HG03045 (cell line): ENCODE measurements at regions not wholly inside any gene's neighbourhood (a gene's known extent, or its start where the extent isn't known, plus 50 kb on each side); places are given as distances from the start of the nearest gene placed in this dataset.

ENCODE experiments used
- ATAC-seq: cut with Tn5 transposase; IDR thresholded peaks from one replicate; pipeline ENCODE4 v1.9.1; 2021; ENCODE audit warnings: mild to moderate bottlenecking, moderate library complexity; ENCODE audit not compliant: unreplicated experiment

DNA sequence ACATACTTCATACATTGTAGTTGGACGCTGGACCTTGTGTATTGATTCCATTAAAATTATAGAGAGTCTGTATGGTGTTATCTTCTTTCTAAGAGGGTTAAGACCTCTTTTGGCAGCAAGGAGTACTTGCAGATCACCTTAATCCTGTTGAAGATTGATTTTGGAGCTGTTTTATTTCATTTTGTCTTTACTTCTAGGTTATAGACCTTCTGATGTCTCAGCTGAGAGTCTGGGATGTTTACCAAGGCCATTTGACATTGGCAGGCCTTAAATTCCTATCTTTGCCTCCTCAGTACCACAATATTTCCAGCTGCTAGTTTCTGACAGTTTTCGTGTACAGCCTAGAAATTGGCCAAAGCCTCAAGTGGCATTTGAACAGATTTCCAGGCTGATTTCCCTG lies 338.0 kb downstream of the LMO4 start:
- ATAC-seq: no peak

DNA sequence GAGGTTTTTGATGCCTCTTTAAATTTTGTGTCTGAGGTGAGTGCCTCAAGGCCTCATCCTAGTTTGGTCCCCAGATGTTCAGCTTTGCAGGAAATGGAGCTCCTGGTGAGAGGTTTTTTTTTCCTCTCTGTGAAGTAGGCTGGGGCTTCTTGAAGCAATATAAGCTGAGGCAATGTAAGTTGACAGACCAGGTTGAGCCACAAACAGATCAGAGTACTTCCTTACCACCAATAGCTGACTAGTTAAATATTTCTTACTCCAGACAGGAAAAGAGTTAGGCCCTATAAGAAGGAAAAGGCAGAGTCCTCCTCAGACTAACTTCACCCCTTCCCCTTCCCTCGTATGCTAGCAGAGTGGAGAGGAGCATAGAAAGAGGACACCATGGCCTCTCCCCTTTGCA lies 341.0 kb downstream of the LMO4 start:
- no peak for ATAC-seq

GRCh38 chr1:87673309-87673708 lies 344.6 kb downstream of the LMO4 start:
- no peak for ATAC-seq

DNA sequence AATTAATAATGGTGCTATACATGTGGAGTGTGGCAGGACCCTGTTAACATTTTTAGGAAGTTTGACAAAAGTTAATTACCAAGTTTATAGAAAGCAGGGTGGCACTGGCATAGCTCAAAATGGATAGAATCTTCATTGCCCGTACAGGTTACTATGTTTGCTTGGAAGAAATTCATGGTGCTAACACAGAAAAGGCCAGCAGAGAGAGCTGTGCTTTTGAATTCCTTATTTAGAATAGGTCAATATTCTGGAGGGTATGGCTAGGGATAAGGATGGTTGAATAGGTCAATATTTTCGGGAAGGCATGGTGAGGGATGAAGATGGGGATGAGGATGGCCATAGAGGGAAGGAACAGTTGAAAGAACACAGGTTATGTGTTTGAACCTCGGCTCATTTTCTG lies 345.1 kb downstream of the LMO4 start:
- ATAC-seq: no peak

DNA sequence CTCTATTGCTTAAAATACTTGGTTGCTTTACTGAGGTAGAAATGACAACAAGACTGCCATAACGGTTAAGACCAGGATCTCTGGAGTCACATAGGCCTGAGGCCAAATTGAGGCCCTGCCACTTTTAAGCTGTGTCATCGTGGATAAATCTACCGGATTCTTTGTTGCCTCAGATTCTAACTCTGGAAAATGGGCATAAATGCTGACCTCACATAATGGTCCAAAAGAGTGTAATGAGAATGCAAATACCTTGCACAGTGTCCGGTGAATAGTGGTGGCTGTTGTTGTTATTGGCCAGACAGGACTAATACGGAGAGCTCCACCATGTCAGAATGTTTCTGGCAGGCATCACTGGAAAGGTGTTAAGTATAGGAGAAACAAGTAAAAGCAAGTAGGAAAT lies 346.1 kb downstream of the LMO4 start:
- ATAC-seq: no peak

GRCh38 chr1:87678266-87678665 lies 349.6 kb downstream of the LMO4 start:
- no peak for ATAC-seq

- no peak for ATAC-seq
Measured at GRCh38 chr1:87682565-87682964, 353.9 kb downstream of the LMO4 start.

- ATAC-seq: no peak
Measured at GRCh38 chr1:87683196-87683956, 354.7 kb downstream of the LMO4 start.

DNA sequence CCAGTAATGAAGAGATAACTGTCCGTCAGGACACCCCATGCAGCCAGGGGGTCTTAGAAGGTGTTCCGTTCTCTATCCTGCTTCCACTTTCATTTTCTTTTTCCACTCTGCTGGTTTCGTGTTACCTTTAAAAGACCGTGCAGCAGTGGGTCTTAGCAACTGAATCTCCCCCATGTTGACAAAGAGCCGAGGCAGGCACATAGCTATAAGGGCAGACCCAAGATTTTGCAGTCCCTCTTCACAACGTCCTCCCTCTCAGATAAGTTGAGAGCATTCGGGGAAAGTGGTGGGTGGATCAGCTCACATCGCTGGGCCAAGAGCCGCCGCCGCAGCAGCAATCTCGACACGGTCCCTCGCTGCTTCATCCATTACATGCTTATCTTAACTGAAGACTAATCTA lies 355.5 kb downstream of the LMO4 start:
- no peak for ATAC-seq

- no peak for ATAC-seq
Measured at GRCh38 chr1:87684713-87685205, 356.1 kb downstream of the LMO4 start.

DNA sequence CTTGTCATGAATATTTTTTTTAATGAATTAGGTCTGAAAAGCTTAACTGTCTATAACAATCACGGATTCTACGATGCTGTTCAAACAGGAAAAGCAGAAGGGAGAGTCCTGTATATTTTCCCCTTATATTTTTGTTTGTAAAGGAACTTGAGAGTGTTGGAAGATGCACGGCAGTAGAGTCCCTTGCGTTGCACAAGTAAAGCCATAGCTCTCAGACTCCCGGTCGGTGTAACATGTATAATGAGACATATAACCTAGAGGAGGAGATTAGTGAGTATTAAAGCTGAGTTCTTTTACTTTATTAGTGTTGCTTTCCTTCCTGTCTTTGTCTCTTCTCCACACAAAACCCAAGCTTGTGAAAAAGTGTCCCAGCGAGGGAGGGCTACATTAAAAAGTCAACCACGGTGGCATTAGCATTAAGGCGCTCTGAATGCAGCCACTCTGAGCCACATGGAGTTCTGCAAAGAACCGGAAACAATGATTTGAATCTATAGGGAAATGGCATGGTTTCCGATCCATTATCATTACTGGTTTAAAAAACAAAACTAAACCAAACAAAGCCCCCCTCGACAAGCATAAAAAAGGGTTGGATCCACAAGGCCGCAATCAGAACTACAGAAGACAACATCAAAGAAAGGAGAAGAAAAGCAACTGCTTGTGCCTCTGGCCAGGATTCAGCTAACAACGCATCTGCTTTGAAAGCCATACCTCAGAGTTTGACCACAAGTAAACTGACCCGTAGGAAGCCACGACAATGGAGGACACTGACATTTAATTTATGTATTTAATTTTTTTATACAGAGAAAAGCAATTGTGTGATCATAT lies 356.8 kb downstream of the LMO4 start:
- ATAC-seq: no peak

GRCh38 chr1:87686136-87686495 lies 357.4 kb downstream of the LMO4 start:
- no peak for ATAC-seq

- no peak for ATAC-seq
Measured at GRCh38 chr1:87686671-87687070, 358.0 kb downstream of the LMO4 start.

GRCh38 chr1:87688136-87688535 lies 359.5 kb downstream of the LMO4 start:
- ATAC-seq: no peak

- ATAC-seq: no peak
Measured at GRCh38 chr1:87689487-87689886, 360.8 kb downstream of the LMO4 start.

GRCh38 chr1:87696483-87696882 lies 367.8 kb downstream of the LMO4 start:
- ATAC-seq: no peak

DNA sequence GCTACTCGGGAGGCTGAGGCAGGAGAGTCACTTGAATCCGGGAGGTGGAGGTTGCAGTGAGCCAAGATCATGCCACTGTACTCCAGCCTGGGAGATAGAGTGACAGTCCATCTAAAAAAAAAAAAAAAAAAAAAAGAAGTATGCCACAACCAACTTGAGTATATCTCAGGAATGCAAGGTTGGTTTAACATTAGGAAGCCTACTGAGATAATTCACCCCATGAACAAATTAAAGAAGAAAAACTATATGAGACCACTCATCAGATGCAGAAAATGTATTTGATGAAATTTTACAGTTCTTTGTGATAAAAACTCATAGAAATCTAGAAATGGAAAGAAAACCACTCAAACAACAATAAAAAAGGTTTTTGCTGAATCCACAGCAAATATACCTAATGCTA lies 373.8 kb downstream of the LMO4 start:
- ATAC-seq: no peak

DNA sequence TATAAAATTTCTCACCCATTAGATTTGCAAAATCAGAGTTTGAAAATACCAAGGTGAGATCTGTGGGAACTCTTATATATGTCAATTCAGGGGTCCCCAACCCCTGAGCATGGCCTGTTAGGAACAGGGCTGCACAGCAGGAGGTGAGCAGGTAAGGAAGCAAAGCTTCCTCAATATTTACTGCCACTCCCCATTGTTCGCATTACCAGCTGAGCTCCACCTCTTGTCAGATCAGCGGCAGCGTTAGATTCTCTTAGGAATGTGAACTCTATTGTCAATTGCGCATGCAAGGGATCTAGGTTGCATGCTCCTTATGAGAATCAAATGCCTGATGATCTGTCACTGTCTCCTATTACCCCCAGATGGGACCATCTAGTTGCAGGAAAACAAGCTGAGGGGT lies 376.6 kb downstream of the LMO4 start:
- no peak for ATAC-seq

DNA sequence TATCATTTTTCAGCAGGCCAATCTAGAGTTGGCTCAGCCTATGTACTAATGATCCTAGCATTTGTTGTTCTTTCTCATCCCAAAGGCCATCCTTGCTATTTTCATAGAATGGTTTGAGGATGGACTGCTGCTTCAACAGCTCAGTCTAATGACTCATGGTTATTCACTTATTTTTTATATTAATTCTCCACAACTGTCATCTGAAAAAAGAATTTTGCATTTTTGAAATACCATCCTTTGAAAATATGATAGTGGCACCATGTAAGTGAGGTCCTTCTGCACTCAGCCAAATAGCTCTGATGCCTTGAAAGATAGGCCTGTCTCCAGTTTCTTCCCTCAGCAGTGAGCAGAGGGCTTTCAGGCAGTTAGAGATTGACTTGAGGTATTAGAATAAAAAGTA lies 377.5 kb downstream of the LMO4 start:
- ATAC-seq: no peak

- ATAC-seq: no peak
Measured at GRCh38 chr1:87706779-87707228, 378.1 kb downstream of the LMO4 start.

DNA sequence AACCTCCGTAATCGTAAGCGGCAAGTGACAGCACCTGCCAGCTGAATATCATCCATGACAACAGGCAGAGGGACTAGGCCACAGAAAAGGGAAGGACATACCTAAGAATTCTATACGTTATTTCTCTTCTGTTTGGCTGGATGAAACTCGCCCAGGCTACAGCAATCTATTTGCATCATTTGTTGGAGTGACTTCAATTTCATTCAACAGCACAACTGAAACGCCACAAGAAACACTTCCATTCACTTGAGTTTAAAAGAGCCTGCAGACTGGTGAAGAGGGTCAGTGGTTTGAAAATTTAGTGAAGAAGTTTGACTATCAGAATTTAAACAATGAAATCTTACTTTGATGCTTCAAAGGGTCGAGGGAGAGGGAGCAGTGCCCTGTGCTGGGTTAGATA lies 378.7 kb downstream of the LMO4 start:
- no peak for ATAC-seq
